OCI-LY3 (cell line): ENCODE measurements at regions not wholly inside any gene's neighbourhood (a gene's known extent, or its start where the extent isn't known, plus 50 kb on each side); places are given as distances from the start of the nearest gene placed in this dataset.

Experiments
- H2AFZ ChIP-seq: fragments of 200-600, 300-600 bp; shearing (Covaris generic); 2 replicates; pipeline ENCODE4 v1.6.0; 2014; ENCODE audit warnings: antibody characterized with exemption, low read depth, low read length
- H3K27ac ChIP-seq: fragments of 200-600, 300-600 bp; sonication (generic); 2 replicates; pipeline ENCODE4 v1.5.1; 2014; ENCODE audit warnings: mild to moderate bottlenecking, low read length, moderate library complexity, mixed read lengths
- H3K27me3 ChIP-seq: fragments of 200-600, 300-600 bp; sonication (generic); 2 replicates; pipeline ENCODE4 v1.6.1; 2014; ENCODE audit warnings: low read depth, low read length, mixed read lengths
- H3K36me3 ChIP-seq: fragments of 200-600, 300-600 bp; sonication (generic); replicated peaks from 2 replicates; pipeline ENCODE3; 2014; ENCODE audit warnings: low read depth, low read length, mixed read lengths
- H3K4me1 ChIP-seq: fragments of 300-600, 200-600 bp; sonication (generic); 2 replicates; pipeline ENCODE4 v1.6.1; 2014; ENCODE audit warnings: low read length, mixed read lengths
- H3K4me2 ChIP-seq: fragments of 200-600, 300-600 bp; sonication (generic); 2 replicates; pipeline ENCODE4 v1.6.1; 2014; ENCODE audit warnings: low read length, mixed read lengths
- H3K4me3 ChIP-seq: fragments of 300-600, 200-600 bp; sonication (generic); 2 replicates; pipeline ENCODE4 v1.5.1; 2014; ENCODE audit warnings: antibody characterized with exemption, mild to moderate bottlenecking, low read length, moderate library complexity
- H3K79me2 ChIP-seq: fragments of 300-600, 200-600 bp; shearing (Covaris generic); 2 replicates; pipeline ENCODE4 v1.6.1; 2014; ENCODE audit warnings: mild to moderate bottlenecking, low read length, mixed read lengths
- H3K9ac ChIP-seq: fragments of 300-600, 200-600 bp; shearing (Covaris generic); 2 replicates; pipeline ENCODE4 v1.6.0; 2014; ENCODE audit warnings: mild to moderate bottlenecking, low read length, moderate library complexity
- H3K9me3 ChIP-seq: fragments of 200-600, 300-600 bp; shearing (Covaris generic); 2 replicates; pipeline ENCODE4 v1.6.1; 2014; ENCODE audit warnings: low read length, mixed read lengths; ENCODE audit not compliant: insufficient read depth
- H4K20me1 ChIP-seq: fragments of 200-600, 300-600 bp; sonication (generic); 2 replicates; pipeline ENCODE4 v1.6.1; 2016; ENCODE audit warnings: low read length, mixed read lengths; ENCODE audit not compliant: insufficient read depth
- CTCF ChIP-seq: fragments of 200-600, 300-600 bp; sonication (generic); IDR thresholded peaks from 2 replicates; pipeline ENCODE4 v1.5.1; 2014; ENCODE audit warnings: antibody characterized with exemption, low read length, low read depth
- EZH2phosphoT487 ChIP-seq: fragments of 200-600 bp; shearing (Covaris generic); IDR thresholded peaks from 2 replicates; pipeline ENCODE4 v1.6.1; 2018; ENCODE audit warnings: antibody characterized with exemption, mixed run types, low read depth

GRCh38 chr13:74018062-74018431 is 116.2 kb downstream of the KLF12 start:
- Histone ChIP-seq H3K9ac (no peak overlapping the region), H4K20me1 (0 out of 2 replicates have a peak, but pooled peaks cover 3% of the 10 kb centered on the region), H3K36me3 (peaks cover 3% of the 10 kb centered on the region), H3K27ac (no peak overlapping the region), H3K79me2 (no peaks in the 10 kb centered on the region), H3K27me3 (no peaks in the 10 kb centered on the region), H2AFZ (no peak overlapping the region), H3K4me1 (peaks cover 12% of the 10 kb centered on the region), H3K4me3 (no peak overlapping the region), H3K9me3 (no peaks in the 10 kb centered on the region), H3K4me2 (peak overlapping the region; percentile 19; the same call in 1 of the 2 replicates)
- TF ChIP-seq CTCF (no peak), EZH2phosphoT487 (no peak)

GRCh38 chr13:74017301-74018061 is 116.7 kb downstream of the KLF12 start:
- no peaks in the 10 kb centered on the region for H3K9me3 ChIP-seq
- H4K20me1 ChIP-seq, result 0 out of 2 replicates have a peak, but pooled peaks cover 3% of the 10 kb centered on the region
- H3K36me3 ChIP-seq, result no peaks in the 10 kb centered on the region
- H3K4me2 ChIP-seq, result peak overlapping the region; percentile 19; the same call in 1 of the 2 replicates
- no peak overlapping the region for H3K4me3 ChIP-seq
- peaks cover 12% of the 10 kb centered on the region for H3K4me1 ChIP-seq
- H2AFZ ChIP-seq, result no peak overlapping the region
- no peak overlapping the region for H3K27ac ChIP-seq
- no peaks in the 10 kb centered on the region for H3K27me3 ChIP-seq
- H3K9ac ChIP-seq, result no peak overlapping the region
- TF ChIP-seq CTCF (no peak), EZH2phosphoT487 (no peak)
- no peaks in the 10 kb centered on the region for H3K79me2 ChIP-seq

GRCh38 chr13:74015137-74015536 is 119.1 kb downstream of the KLF12 start:
- Histone ChIP-seq H3K9me3 (no peaks in the 10 kb centered on the region), H3K36me3 (no peaks in the 10 kb centered on the region), H2AFZ (no peak overlapping the region), H3K9ac (no peak overlapping the region), H3K27ac (no peak overlapping the region), H3K27me3 (no peaks in the 10 kb centered on the region), H3K4me1 (peaks cover 12% of the 10 kb centered on the region), H3K79me2 (0 out of 2 replicates have a peak, but pooled peaks cover under 1% of the 10 kb centered on the region), H3K4me2 (no peak overlapping the region), H3K4me3 (no peak overlapping the region), H4K20me1 (0 out of 2 replicates have a peak, but pooled peaks cover 3% of the 10 kb centered on the region)
- TF ChIP-seq EZH2phosphoT487, result no peak
- TF ChIP-seq CTCF, result peak; percentile 29; the same call in 1 of the 2 replicates

- H3K4me1 ChIP-seq, result no peaks in the 10 kb centered on the region
- TF ChIP-seq EZH2phosphoT487 (no peak), CTCF (no peak)
- no peaks in the 10 kb centered on the region for H3K36me3 ChIP-seq
- H3K9me3 ChIP-seq, result no peaks in the 10 kb centered on the region
- H3K4me2 ChIP-seq, result no peak overlapping the region
- H2AFZ ChIP-seq, result no peak overlapping the region
- no peak overlapping the region for H3K9ac ChIP-seq
- H3K4me3 ChIP-seq, result no peak overlapping the region
- H3K79me2 ChIP-seq, result 0 out of 2 replicates have a peak, but pooled peaks cover 2% of the 10 kb centered on the region
- H4K20me1 ChIP-seq, result no peaks in the 10 kb centered on the region
- no peaks in the 10 kb centered on the region for H3K27me3 ChIP-seq
- H3K27ac ChIP-seq, result no peak overlapping the region
These were observed 125.0 kb downstream of the KLF12 start for GRCh38 chr13:74009100-74009668.
